Panc1 (cell line): ENCODE measurements at regions not wholly inside any gene's neighbourhood (a gene's known extent, or its start where the extent isn't known, plus 50 kb on each side); places are given as distances from the start of the nearest gene placed in this dataset.

Experiments
- ATAC-seq: fragments of 200-7000 bp; cut with Tn5 transposase; 2 replicates; pipeline ENCODE4 v1.9.1; 2020; ENCODE audit warnings: mild to moderate bottlenecking, moderate library complexity
- BruUV-seq: library from RNA; stranded (reverse); fragments of 400-500 nt; replicated peaks from 2 replicates; lab custom pipeline; 2021; lab: Mats Ljungman, UMichigan
- CTCF ChIA-PET: fragments of 300-600 bp; sonication (Branson Sonifier 250); formaldehyde crosslinking; loops from one replicate; lab custom pipeline; 2022; ENCODE audit warnings: antibody characterized with exemption; lab: Charles Lee
- POLR2A ChIA-PET: fragments of 300-600 bp; sonication (Branson Sonifier 250); formaldehyde crosslinking; loops from one replicate; lab custom pipeline; 2022; ENCODE audit warnings: antibody characterized with exemption; lab: Charles Lee
- DNase-seq: peaks from one replicate; pipeline ENCODE4 v3.0.0-alpha.2; 2010; ENCODE audit warnings: low read depth, low spot score
- H3K27ac ChIP-seq: 2 replicates; pipeline ENCODE4 v1.5.1; 2011; ENCODE audit warnings: mild to moderate bottlenecking, low read length, inconsistent platforms
- H3K27me3 ChIP-seq: fragments of 200-500 bp; sonication (Bioruptor generic); 2 replicates; pipeline ENCODE4 v1.6.0; 2014; ENCODE audit warnings: low read length, inconsistent platforms; ENCODE audit not compliant: control insufficient read depth, insufficient read depth
- H3K36me3 ChIP-seq: fragments of 200-500 bp; sonication (Bioruptor generic); 2 replicates; pipeline ENCODE4 v1.5.1; 2014; ENCODE audit warnings: inconsistent platforms, mild to moderate bottlenecking, low read length, moderate library complexity; ENCODE audit not compliant: control insufficient read depth, insufficient read depth
- H3K4me1 ChIP-seq: 2 replicates; pipeline ENCODE4 v1.5.1; 2011; ENCODE audit warnings: inconsistent platforms, mild to moderate bottlenecking, low read length, moderate library complexity; ENCODE audit not compliant: control insufficient read depth, insufficient read depth
- H3K4me3 ChIP-seq, 2 experiments: 2 replicates each; pipeline ENCODE4 v1.5.1; 2011 to 2012; ENCODE audit warnings: low read depth in 2 of 2, low read length in 2 of 2, mild to moderate bottlenecking in 2 of 2, inconsistent platforms in 1 of 2, moderate library complexity in 1 of 2
- H3K9me3 ChIP-seq: fragments of 200-500 bp; sonication (Bioruptor generic); 2 replicates; pipeline ENCODE4 v1.5.1; 2014; ENCODE audit warnings: low read depth, mild to moderate bottlenecking, inconsistent platforms, low read length, moderate library complexity; ENCODE audit not compliant: control insufficient read depth, insufficient read depth
- CTCF ChIP-seq: fragments of 450-650 bp; IDR thresholded peaks from 2 replicates; pipeline ENCODE4 v1.5.1; 2017; ENCODE audit warnings: mild to moderate bottlenecking
- POLR2AphosphoS5 ChIP-seq: IDR thresholded peaks from 2 replicates; pipeline ENCODE4 v1.6.1; 2012; ENCODE audit warnings: mild to moderate bottlenecking, low read depth, low read length, moderate library complexity
- REST ChIP-seq, 2 experiments: IDR thresholded peaks; 2 replicates each; pipeline ENCODE4 v1.6.1; 2011 to 2012; ENCODE audit warnings: low read depth in 2 of 2, control low read depth in 1 of 2, low read length in 1 of 2, mild to moderate bottlenecking in 1 of 2, moderate library complexity in 1 of 2; ENCODE audit not compliant: insufficient read depth in 1 of 2
- SIN3A ChIP-seq: IDR thresholded peaks from 2 replicates; pipeline ENCODE4 v1.6.1; 2012; ENCODE audit warnings: low read depth, mild to moderate bottlenecking, low read length, moderate library complexity, borderline replicate concordance; ENCODE audit not compliant: insufficient read depth
- TCF7L2 ChIP-seq: IDR thresholded peaks from 2 replicates; pipeline ENCODE4 v1.6.1; 2011; ENCODE audit warnings: mild to moderate bottlenecking, low read depth, low read length, inconsistent platforms
- in situ Hi-C: cut with HindIII; loops from 2 replicates; pipeline ENCODE4 v1.10.0; 2016; ENCODE audit warnings: low sequenced_read_pairs, low pct_unique_long_range_greater_than_20kb
- intact Hi-C: fragments of 100-400 bp; cut with micrococcal nuclease; formaldehyde crosslinking; loops from one replicate; pipeline ENCODE4 v1.10.0; 2022; ENCODE audit not compliant: unreplicated experiment

GRCh38 chr12:88309546-88309945 is 167.4 kb downstream of the TMTC3 start:
- no peaks in the 10 kb centered on the region for H3K9me3 ChIP-seq
- ChIA-PET CTCF (no interaction called here), POLR2A (no interaction called here)
- intact Hi-C loops (no loop called here), in situ Hi-C loops (no loop called here)
- no peaks in the 10 kb centered on the region for H3K36me3 ChIP-seq
- no TSS peak for BruUV-seq
- TF ChIP-seq REST (IDR thresholded peaks at IDR 0.05; ENCODE audit: insufficient read depth in 1 of 2, low read depth in 2 of 2, low read length in 1 of 2), result no peak
- TF ChIP-seq TCF7L2, result no peak
- TF ChIP-seq SIN3A, result no peak
- no peak for TF ChIP-seq CTCF
- H3K27me3 ChIP-seq, result no peaks in the 10 kb centered on the region
- no peak overlapping the region for H3K4me3 ChIP-seq
- H3K27ac ChIP-seq, result no peak overlapping the region
- H3K4me1 ChIP-seq, result no peaks in the 10 kb centered on the region
- ATAC-seq (no peak), DNase-seq (no peak)

DNA sequence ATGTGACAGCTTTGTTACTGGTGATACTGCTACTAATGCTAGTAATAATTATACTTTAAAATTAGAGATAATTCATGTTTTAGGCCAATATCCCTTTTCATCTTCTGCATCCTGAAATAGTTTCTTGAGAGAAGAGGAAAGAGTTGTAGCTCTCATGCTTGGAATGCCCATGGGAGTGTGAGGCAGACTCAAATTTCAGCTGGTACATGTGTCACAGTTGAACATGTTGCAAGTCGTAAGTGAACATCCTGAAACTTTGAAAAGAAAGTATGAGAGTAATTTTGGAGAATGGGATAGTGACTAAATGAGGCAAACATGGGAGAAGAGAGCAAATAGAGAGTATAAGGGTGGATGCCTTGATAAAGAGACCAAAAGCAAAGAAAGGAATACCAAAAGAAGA is 168.0 kb downstream of the TMTC3 start:
- in situ Hi-C loops, result no loop called here
- DNase-seq (no peak), ATAC-seq (no peak)
- Histone ChIP-seq H3K9me3 (no peaks in the 10 kb centered on the region), H3K27ac (no peak overlapping the region), H3K4me3 (no peak overlapping the region), H3K27me3 (no peaks in the 10 kb centered on the region), H3K4me1 (no peaks in the 10 kb centered on the region), H3K36me3 (no peaks in the 10 kb centered on the region)
- intact Hi-C loops, result no loop called here
- TF ChIP-seq CTCF, result no peak
- no peak for TF ChIP-seq REST (IDR thresholded peaks at IDR 0.05; ENCODE audit: insufficient read depth in 1 of 2, low read depth in 2 of 2, low read length in 1 of 2)
- no peak for TF ChIP-seq SIN3A
- no peak for TF ChIP-seq POLR2AphosphoS5
- no peak for TF ChIP-seq TCF7L2
- POLR2A ChIA-PET, result no interaction called here
- CTCF ChIA-PET, result no interaction called here
- no TSS peak for BruUV-seq
